Large intestine (tissue), 3 donors: ENCODE measurements at regions not wholly inside any gene's neighbourhood (a gene's known extent, or its start where the extent isn't known, plus 50 kb on each side); places are given as distances from the start of the nearest gene placed in this dataset.

ENCODE experiments used
- DNase-seq, 2 donors: peaks; one replicate each; pipeline versions ENCODE4 v3.0.0 to v3.0.0-alpha.2; 2013
- H3K27ac ChIP-seq: one replicate; pipeline ENCODE4 v1.5.1; 2013; ENCODE audit warnings: low read length
- H3K27me3 ChIP-seq: 2 replicates; pipeline ENCODE4 v1.6.1; 2013; ENCODE audit warnings: low read length; ENCODE audit not compliant: control insufficient read depth, insufficient read depth
- H3K36me3 ChIP-seq: 2 replicates; pipeline ENCODE4 v1.6.1; 2013; ENCODE audit warnings: low read length; ENCODE audit not compliant: control insufficient read depth, insufficient read depth
- H3K4me1 ChIP-seq: one replicate; pipeline ENCODE4 v1.6.1; 2013; ENCODE audit warnings: low read length; ENCODE audit not compliant: control insufficient read depth, insufficient read depth
- H3K4me3 ChIP-seq: one replicate; pipeline ENCODE4 v1.5.1; 2013; ENCODE audit warnings: low read length
- H3K9me3 ChIP-seq: one replicate; pipeline ENCODE4 v1.6.1; 2013; ENCODE audit warnings: mild to moderate bottlenecking, low read depth, low read length, moderate library complexity; ENCODE audit not compliant: control insufficient read depth
- WGBS: methylation state at CpG from one replicate; pipeline ENCODE4 v1.1.5; 2013; ENCODE audit warnings: low lambda C conversion rate; ENCODE audit not compliant: insufficient coverage; 5-methylcytosine and 5-hydroxymethylcytosine counted together

DNA sequence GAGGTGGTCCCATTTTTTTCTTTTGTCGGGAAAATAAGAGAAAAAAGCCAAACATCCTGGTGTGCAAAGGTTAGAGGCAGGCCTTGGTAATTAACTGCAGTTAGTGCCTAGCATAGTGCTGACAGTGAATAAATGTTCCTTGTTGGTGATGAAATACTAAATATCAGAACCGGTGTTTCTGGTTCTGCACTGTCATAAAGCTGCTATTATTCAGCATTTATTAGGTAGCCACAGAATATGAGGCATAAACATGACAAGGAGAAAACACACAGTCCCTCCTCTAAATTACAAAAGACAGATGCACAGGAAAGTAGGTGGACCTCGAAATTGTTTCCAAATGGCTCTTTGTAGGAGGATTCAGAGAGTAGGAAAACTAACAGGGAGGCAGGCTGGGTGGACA, 122.0 kb upstream of the ADGRL2 start:
- DNase-seq = peak; percentile 62 to 86
- WGBS = 60% methylated on average over 1 of the region's 3 CpGs
- no peak overlapping the region for H3K27ac ChIP-seq

DNA sequence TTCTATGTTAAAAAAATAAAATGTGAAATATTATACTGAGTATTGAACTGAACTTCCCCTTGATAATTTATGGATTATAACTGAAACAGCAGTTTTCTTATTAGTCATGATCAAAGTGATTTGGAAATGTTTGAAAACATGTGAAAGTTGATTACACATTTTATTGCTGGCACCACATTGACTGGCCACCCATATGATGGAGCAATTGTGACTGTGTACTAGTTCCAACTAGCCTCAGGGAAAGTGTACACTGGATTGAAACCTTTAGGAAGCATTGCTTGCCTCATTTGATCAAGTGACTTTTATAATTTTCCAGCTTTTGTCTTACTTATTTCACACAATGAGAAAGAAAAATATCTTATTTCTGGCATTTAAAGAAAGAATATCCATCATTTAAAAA, 128.0 kb upstream of the ADGRL2 start:
- no peak for DNase-seq
- Histone ChIP-seq H3K4me1 (no peaks in the 10 kb centered on the region), H3K36me3 (no peaks in the 10 kb centered on the region), H3K27ac (no peak overlapping the region), H3K27me3 (no peaks in the 10 kb centered on the region), H3K4me3 (no peak overlapping the region), H3K9me3 (no peaks in the 10 kb centered on the region)

More for the DNA sequence above, 122.0 kb upstream of the ADGRL2 start:
- Histone ChIP-seq H3K4me1 (peaks cover 27% of the 10 kb centered on the region), H3K27me3 (no peaks in the 10 kb centered on the region), H3K9me3 (no peaks in the 10 kb centered on the region), H3K36me3 (no peaks in the 10 kb centered on the region), H3K4me3 (no peak overlapping the region)

DNA sequence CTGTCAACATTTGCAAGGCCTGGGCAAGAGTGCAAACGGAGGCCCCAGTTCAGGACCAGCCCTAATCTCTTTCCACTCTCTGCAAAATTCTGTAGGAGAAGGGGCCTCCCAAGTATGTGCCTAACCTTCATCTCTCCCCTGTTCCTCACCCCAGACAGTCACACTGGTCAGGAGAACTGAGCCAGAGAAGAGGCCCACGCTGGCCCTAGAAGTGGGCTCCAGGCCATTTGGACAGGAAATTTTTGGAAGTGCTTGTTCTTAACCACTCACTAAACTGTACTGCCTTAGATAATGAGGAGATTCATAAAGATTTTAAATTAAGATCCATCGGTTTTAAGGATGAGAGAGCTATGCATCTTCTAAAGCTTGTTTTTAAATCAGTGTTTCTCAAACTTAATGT, 129.7 kb upstream of the ADGRL2 start:
- H3K4me1 ChIP-seq = no peaks in the 10 kb centered on the region
- WGBS = 78% methylated on average over 1 of the region's 3 CpGs
- H3K9me3 ChIP-seq = no peaks in the 10 kb centered on the region
- H3K27ac ChIP-seq = no peak overlapping the region
- DNase-seq = no peak
- no peaks in the 10 kb centered on the region for H3K27me3 ChIP-seq
- no peaks in the 10 kb centered on the region for H3K36me3 ChIP-seq
- no peak overlapping the region for H3K4me3 ChIP-seq

GRCh38 chr1:81670286-81670685, 130.4 kb upstream of the ADGRL2 start:
- 100% methylated on average over 1 of the region's 6 CpGs for WGBS
- Histone ChIP-seq H3K4me3 (no peak overlapping the region), H3K9me3 (no peaks in the 10 kb centered on the region), H3K4me1 (no peaks in the 10 kb centered on the region), H3K27ac (no peak overlapping the region), H3K36me3 (no peaks in the 10 kb centered on the region), H3K27me3 (no peaks in the 10 kb centered on the region)
- peak; percentile 52 to 75 for DNase-seq

DNA sequence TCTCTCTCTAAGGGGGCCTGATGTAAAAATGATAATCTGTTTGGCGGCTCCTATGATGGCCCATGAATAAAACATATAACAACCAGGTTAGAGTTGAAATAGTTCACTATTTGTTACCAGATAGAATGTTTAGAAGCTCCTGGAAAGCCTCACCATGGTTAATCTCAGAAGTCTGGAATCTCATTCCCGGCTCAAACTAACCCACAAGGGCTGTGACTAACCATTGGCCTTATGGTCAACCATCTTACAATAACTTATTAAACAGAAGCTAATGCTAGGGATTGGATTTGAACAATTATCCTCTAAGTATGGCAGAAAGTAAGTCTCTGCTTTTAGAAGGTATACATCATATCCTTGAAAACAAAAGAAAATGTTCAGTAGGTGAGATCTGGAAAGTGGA, 134.1 kb upstream of the ADGRL2 start:
- no peaks in the 10 kb centered on the region for H3K36me3 ChIP-seq
- H3K4me3 ChIP-seq = no peak overlapping the region
- H3K9me3 ChIP-seq = no peaks in the 10 kb centered on the region
- no peaks in the 10 kb centered on the region for H3K27me3 ChIP-seq
- no peak overlapping the region for H3K27ac ChIP-seq
- WGBS = no CpG with 5 or more reads among the region's 2 CpGs
- no peak for DNase-seq
- H3K4me1 ChIP-seq = no peaks in the 10 kb centered on the region

GRCh38 chr1:81664341-81664740, 136.4 kb upstream of the ADGRL2 start:
- no CpG with 5 or more reads among the region's 1 CpG for WGBS
- no peak for DNase-seq
- no peak overlapping the region for H3K27ac ChIP-seq

DNA sequence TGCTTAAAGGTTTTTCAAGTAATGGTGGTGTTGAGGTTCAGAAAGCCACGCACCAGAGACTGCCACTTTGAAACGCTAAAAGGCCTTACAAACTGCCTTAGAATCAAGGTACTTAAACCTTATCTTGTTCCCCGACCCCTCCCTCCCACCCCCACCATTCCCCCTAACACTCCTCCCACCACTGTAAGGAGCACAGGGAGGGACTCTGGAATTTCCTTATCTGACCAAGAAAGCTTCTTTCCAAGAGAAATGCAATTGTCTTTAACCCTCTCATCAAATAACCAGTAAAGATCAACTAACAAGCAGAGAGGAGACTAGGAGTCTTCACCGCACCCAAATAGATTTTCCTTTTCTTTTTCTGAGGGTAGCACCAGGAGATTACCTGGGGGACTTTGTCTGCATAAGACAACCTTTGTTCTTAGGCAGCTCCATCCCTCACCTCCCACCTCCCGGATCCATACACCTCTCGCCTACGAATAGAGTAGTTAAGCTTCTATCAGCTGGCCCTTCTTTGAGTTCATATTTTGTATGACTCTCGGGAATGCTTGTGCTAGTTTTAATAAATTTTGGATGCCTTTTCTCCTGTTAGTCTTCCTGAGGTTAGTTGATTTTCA, 137.7 kb upstream of the ADGRL2 start:
- H3K9me3 ChIP-seq = no peaks in the 10 kb centered on the region
- H3K36me3 ChIP-seq = no peaks in the 10 kb centered on the region
- no peak overlapping the region for H3K27ac ChIP-seq
- no peaks in the 10 kb centered on the region for H3K4me1 ChIP-seq
- H3K4me3 ChIP-seq = no peak overlapping the region
- no peaks in the 10 kb centered on the region for H3K27me3 ChIP-seq
- DNase-seq = no peak
- WGBS = no CpG with 5 or more reads among the region's 8 CpGs

More at GRCh38 chr1:81664341-81664740, 136.4 kb upstream of the ADGRL2 start:
- Histone ChIP-seq H3K36me3 (no peaks in the 10 kb centered on the region), H3K9me3 (no peaks in the 10 kb centered on the region), H3K4me3 (no peak overlapping the region), H3K27me3 (no peaks in the 10 kb centered on the region), H3K4me1 (no peaks in the 10 kb centered on the region)

GRCh38 chr1:81660286-81660685, 140.4 kb upstream of the ADGRL2 start:
- Histone ChIP-seq H3K27ac (no peak overlapping the region), H3K36me3 (no peaks in the 10 kb centered on the region), H3K4me1 (no peaks in the 10 kb centered on the region), H3K9me3 (no peaks in the 10 kb centered on the region), H3K27me3 (no peaks in the 10 kb centered on the region), H3K4me3 (no peak overlapping the region)
- DNase-seq = no peak

- Histone ChIP-seq H3K27ac (no peak overlapping the region), H3K36me3 (no peaks in the 10 kb centered on the region), H3K4me1 (no peaks in the 10 kb centered on the region), H3K4me3 (no peak overlapping the region), H3K27me3 (no peaks in the 10 kb centered on the region), H3K9me3 (no peaks in the 10 kb centered on the region)
- WGBS = no CpG with 5 or more reads among the region's 3 CpGs
- no peak for DNase-seq
Measured at GRCh38 chr1:81654657-81655056, 146.1 kb upstream of the ADGRL2 start.

GRCh38 chr1:81654147-81654546, 146.6 kb upstream of the ADGRL2 start:
- WGBS = 80% methylated on average over 2 of the region's 8 CpGs
- Histone ChIP-seq H3K4me3 (no peak overlapping the region), H3K27me3 (no peaks in the 10 kb centered on the region), H3K27ac (no peak overlapping the region), H3K4me1 (no peaks in the 10 kb centered on the region), H3K9me3 (no peaks in the 10 kb centered on the region), H3K36me3 (no peaks in the 10 kb centered on the region)
- DNase-seq = no peak

- Histone ChIP-seq H3K27me3 (no peaks in the 10 kb centered on the region), H3K4me1 (no peaks in the 10 kb centered on the region)
Measured at GRCh38 chr1:81650776-81651175, 150.0 kb upstream of the ADGRL2 start.

More at GRCh38 chr1:81650776-81651175, 150.0 kb upstream of the ADGRL2 start:
- Histone ChIP-seq H3K9me3 (no peaks in the 10 kb centered on the region), H3K4me3 (no peak overlapping the region), H3K27ac (no peak overlapping the region), H3K36me3 (no peaks in the 10 kb centered on the region)
- no peak for DNase-seq
